ENCODE measurements at regions not wholly inside any gene's neighbourhood (a gene's known extent, or its start where the extent isn't known, plus 50 kb on each side); places are given as distances from the start of the nearest gene placed in this dataset.

- RAD21 ChIA-PET (ENCODE audit: low non-redundant PET in 1 of 2, low total read pairs in 2 of 2, uncharacterized antibody in 2 of 2, unreplicated experiment in 2 of 2), result no interaction called here
- H2AFZ ChIP-seq (ENCODE audit: low read depth, low read length, poor library complexity, severe bottlenecking), result no peak overlapping the region
- H3K27me3 ChIP-seq (ENCODE audit: insufficient read depth, low read length), result no peaks in the 10 kb centered on the region
- H3K4me3 ChIP-seq (replicated peaks in 1 of 2; ENCODE audit: low read depth in 1 of 2, low read length in 2 of 2), result no peak overlapping the region
- no peaks in the 10 kb centered on the region for H3K9me3 ChIP-seq (ENCODE audit: control insufficient read depth in 1 of 2, insufficient read depth in 1 of 2, low read depth in 1 of 2, low read length in 2 of 2)
- peaks cover 2% of the 10 kb centered on the region; the same call in 1 of the 2 replicates for H3K79me2 ChIP-seq (ENCODE audit: insufficient read depth, low read length)
- intact Hi-C loops (cut with micrococcal nuclease), result loop anchor here (10.0 kb wide), 1 partner anchor 560 kb away; no protein-coding TSS in a partner anchor
- CTCF ChIA-PET, result no interaction called here
- no peaks in the 10 kb centered on the region for H4K20me1 ChIP-seq (ENCODE audit: insufficient read depth)
- no peak for ATAC-seq
- POLR2A ChIA-PET, result no interaction called here
- H3K9ac ChIP-seq (ENCODE audit: low read length), result no peak overlapping the region
- H3K9me2 ChIP-seq (ENCODE audit: insufficient read depth), result no peaks in the 10 kb centered on the region
- no peak for DNase-seq (ENCODE audit: low read depth, low spot score)
- TF ChIP-seq ATF3 (IDR thresholded peaks at IDR 0.05), result no peak
- TF ChIP-seq SIN3A (IDR thresholded peaks at IDR 0.05; ENCODE audit: low read depth), result no peak
- no peak for TF ChIP-seq CEBPB (IDR thresholded peaks at IDR 0.05; ENCODE audit: low read depth)
- TF ChIP-seq ELF1 (IDR thresholded peaks at IDR 0.05; ENCODE audit: borderline replicate concordance, low read depth), result no peak
- TF ChIP-seq, protein P1, sequence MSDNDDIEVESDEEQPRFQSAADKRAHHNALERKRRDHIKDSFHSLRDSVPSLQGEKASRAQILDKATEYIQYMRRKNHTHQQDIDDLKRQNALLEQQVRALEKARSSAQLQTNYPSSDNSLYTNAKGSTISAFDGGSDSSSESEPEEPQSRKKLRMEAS (IDR thresholded peaks at IDR 0.05), result no peak
- no peak for TF ChIP-seq YY1 (IDR thresholded peaks at IDR 0.05; ENCODE audit: extremely low read depth, insufficient replicate concordance, low read depth, low read length)
- TF ChIP-seq, protein P2, sequence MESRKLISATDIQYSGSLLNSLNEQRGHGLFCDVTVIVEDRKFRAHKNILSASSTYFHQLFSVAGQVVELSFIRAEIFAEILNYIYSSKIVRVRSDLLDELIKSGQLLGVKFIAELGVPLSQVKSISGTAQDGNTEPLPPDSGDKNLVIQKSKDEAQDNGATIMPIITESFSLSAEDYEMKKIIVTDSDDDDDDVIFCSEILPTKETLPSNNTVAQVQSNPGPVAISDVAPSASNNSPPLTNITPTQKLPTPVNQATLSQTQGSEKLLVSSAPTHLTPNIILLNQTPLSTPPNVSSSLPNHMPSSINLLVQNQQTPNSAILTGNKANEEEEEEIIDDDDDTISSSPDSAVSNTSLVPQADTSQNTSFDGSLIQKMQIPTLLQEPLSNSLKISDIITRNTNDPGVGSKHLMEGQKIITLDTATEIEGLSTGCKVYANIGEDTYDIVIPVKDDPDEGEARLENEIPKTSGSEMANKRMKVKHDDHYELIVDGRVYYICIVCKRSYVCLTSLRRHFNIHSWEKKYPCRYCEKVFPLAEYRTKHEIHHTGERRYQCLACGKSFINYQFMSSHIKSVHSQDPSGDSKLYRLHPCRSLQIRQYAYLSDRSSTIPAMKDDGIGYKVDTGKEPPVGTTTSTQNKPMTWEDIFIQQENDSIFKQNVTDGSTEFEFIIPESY (IDR thresholded peaks at IDR 0.05; ENCODE audit: extremely low read depth, insufficient replicate concordance, low read length), result no peak
- no peak for TF ChIP-seq JUND (IDR thresholded peaks at IDR 0.05)
- no peak for TF ChIP-seq TCF7L2 (IDR thresholded peaks at IDR 0.05; ENCODE audit: borderline replicate concordance, extremely low read depth, insufficient read depth, insufficient read length)
- no peak for TF ChIP-seq EZH2 (IDR thresholded peaks at IDR 0.05)
- no peak for TF ChIP-seq POLR2A (IDR thresholded peaks at IDR 0.05; ENCODE audit: borderline replicate concordance, extremely low read depth, insufficient read depth, insufficient read length)
- H3K27ac ChIP-seq (ENCODE audit: low read depth, low read length), result no peak overlapping the region
- H3K36me3 ChIP-seq (ENCODE audit: control insufficient read depth in 1 of 2, insufficient read depth in 2 of 2, low read length in 2 of 2), result peaks cover 0 to 12% of the 10 kb centered on the region in 2 experiments; a peak in 1 of 4 replicates
- no TSS peak for BruUV-seq (replicated peaks)
- H3K4me1 ChIP-seq (ENCODE audit: control insufficient read depth in 1 of 2, insufficient read depth in 2 of 2, low read length in 2 of 2), result peaks cover 48 to 67% of the 10 kb centered on the region in 2 experiments
- no peak overlapping the region for H3K4me2 ChIP-seq (ENCODE audit: low read length)
These were observed 92.3 kb upstream of the SLC38A2 start for GRCh38 chr12:46464863-46465262.

Measured in HCT116 (cell line).